H9 (cell line): ENCODE measurements at regions not wholly inside any gene's neighbourhood (a gene's known extent, or its start where the extent isn't known, plus 50 kb on each side); places are given as distances from the start of the nearest gene placed in this dataset.

Experiments used
- DNase-seq: peaks from one replicate; pipeline ENCODE4 v3.0.0-alpha.2; 2017
- H2AFZ ChIP-seq: one replicate; pipeline ENCODE4 v1.6.1; 2013; ENCODE audit warnings: mild to moderate bottlenecking, low read length, control low read depth, moderate library complexity
- H2AK5ac ChIP-seq: 2 replicates; pipeline ENCODE4 v1.6.1; 2013; ENCODE audit warnings: low read length, control low read depth, mixed read lengths; ENCODE audit not compliant: insufficient read length
- H2BK120ac ChIP-seq: one replicate; pipeline ENCODE4 v1.6.1; 2013; ENCODE audit warnings: low read depth, mild to moderate bottlenecking, low read length, control low read depth, inconsistent platforms; ENCODE audit not compliant: poor library complexity, severe bottlenecking
- H2BK12ac ChIP-seq: 2 replicates; pipeline ENCODE4 v1.6.1; 2013; ENCODE audit warnings: low read length, control low read depth, mixed read lengths, low read depth; ENCODE audit not compliant: insufficient read length
- H2BK15ac ChIP-seq: 2 replicates; pipeline ENCODE4 v1.6.1; 2013; ENCODE audit warnings: low read depth, low read length, control low read depth
- H2BK20ac ChIP-seq: one replicate; pipeline ENCODE4 v1.6.1; 2013; ENCODE audit warnings: low read depth, mild to moderate bottlenecking, low read length, control low read depth, inconsistent platforms; ENCODE audit not compliant: poor library complexity, severe bottlenecking
- H2BK5ac ChIP-seq: 2 replicates; pipeline ENCODE4 v1.6.1; 2013; ENCODE audit warnings: low read length, control low read depth, mixed read lengths; ENCODE audit not compliant: insufficient read length
- H3K14ac ChIP-seq: 2 replicates; pipeline ENCODE4 v1.6.1; 2013; ENCODE audit warnings: low read length, control low read depth; ENCODE audit not compliant: insufficient read depth
- H3K18ac ChIP-seq: 2 replicates; pipeline ENCODE4 v1.6.1; 2013; ENCODE audit warnings: low read depth, mild to moderate bottlenecking, mixed read lengths, low read length, control low read depth; ENCODE audit not compliant: insufficient read length
- H3K23ac ChIP-seq: 2 replicates; pipeline ENCODE4 v1.6.1; 2013; ENCODE audit warnings: low read length, control low read depth, mixed read lengths, low read depth; ENCODE audit not compliant: insufficient read length
- H3K23me2 ChIP-seq: 2 replicates; pipeline ENCODE4 v1.6.1; 2013; ENCODE audit warnings: low read depth, mild to moderate bottlenecking, mixed read lengths, low read length, control low read depth; ENCODE audit not compliant: insufficient read length, poor library complexity, severe bottlenecking
- H3K27ac ChIP-seq: 2 replicates; pipeline ENCODE4 v1.5.1; 2013; ENCODE audit warnings: low read length, control low read depth, mixed read lengths, low read depth; ENCODE audit not compliant: insufficient read length
- H3K27me3 ChIP-seq: 2 replicates; pipeline ENCODE4 v1.6.1; 2013; ENCODE audit warnings: low read length, control low read depth, inconsistent platforms; ENCODE audit not compliant: insufficient read depth
- H3K4ac ChIP-seq: 2 replicates; pipeline ENCODE4 v1.6.1; 2013; ENCODE audit warnings: low read depth, mild to moderate bottlenecking, control low read depth, inconsistent platforms, low read length, moderate library complexity
- H3K4me1 ChIP-seq: 2 replicates; pipeline ENCODE4 v1.6.1; 2013; ENCODE audit warnings: low read length, control low read depth, inconsistent platforms; ENCODE audit not compliant: insufficient read depth
- H3K4me2 ChIP-seq: 2 replicates; pipeline ENCODE4 v1.6.1; 2013; ENCODE audit warnings: low read length, control low read depth, mixed read lengths; ENCODE audit not compliant: insufficient read length, insufficient read depth
- H3K56ac ChIP-seq: 2 replicates; pipeline ENCODE4 v1.6.1; 2013; ENCODE audit warnings: low read depth, mild to moderate bottlenecking, mixed read lengths, low read length, control low read depth; ENCODE audit not compliant: insufficient read length
- H3K79me1 ChIP-seq: 2 replicates; pipeline ENCODE4 v1.6.1; 2013; ENCODE audit warnings: low read depth, mild to moderate bottlenecking, moderate library complexity, low read length, control low read depth, inconsistent platforms; ENCODE audit not compliant: insufficient read depth, poor library complexity, severe bottlenecking
- H3K79me2 ChIP-seq: 2 replicates; pipeline ENCODE4 v1.6.1; 2013; ENCODE audit warnings: low read length, control low read depth, inconsistent platforms; ENCODE audit not compliant: insufficient read depth
- H3K9ac ChIP-seq: 2 replicates; pipeline ENCODE4 v1.6.1; 2013; ENCODE audit warnings: low read length, control low read depth, mixed read lengths; ENCODE audit not compliant: insufficient read length; ENCODE audit errors: extremely low read depth
- H3K9me3 ChIP-seq: one replicate; pipeline ENCODE4 v1.6.1; 2013; ENCODE audit warnings: low read depth, low read length, inconsistent platforms; ENCODE audit not compliant: control insufficient read depth
- H3T11ph ChIP-seq: one replicate; pipeline ENCODE4 v1.6.1; 2013; ENCODE audit warnings: mild to moderate bottlenecking, low read length, control low read depth, inconsistent platforms
- H4K20me1 ChIP-seq: one replicate; pipeline ENCODE4 v1.6.1; 2013; ENCODE audit not compliant: control insufficient read depth, insufficient read length, insufficient read depth
- H4K5ac ChIP-seq: 2 replicates; pipeline ENCODE4 v1.6.1; 2013; ENCODE audit warnings: low read depth, mild to moderate bottlenecking, mixed read lengths, low read length, control low read depth; ENCODE audit not compliant: insufficient read length
- H4K8ac ChIP-seq: replicated peaks from 2 replicates; pipeline ENCODE4 v1.6.1; 2013; ENCODE audit warnings: low read length, control low read depth, mixed read lengths, low read depth; ENCODE audit not compliant: insufficient read length
- H4K91ac ChIP-seq: 2 replicates; pipeline ENCODE4 v1.6.1; 2013; ENCODE audit warnings: low read depth, mild to moderate bottlenecking, moderate library complexity, mixed read lengths, low read length, control low read depth; ENCODE audit not compliant: insufficient read length
- H3K27ac Mint-ChIP-seq, 3 experiments: 2 replicates in 2 of 3; 3 replicates in 1 of 3; pipeline ENCODE4 v1.8.0; 2020 to 2021; ENCODE audit warnings: mixed read lengths in 3 of 3, mild to moderate bottlenecking in 1 of 3, moderate library complexity in 1 of 3
- H3K27me3 Mint-ChIP-seq: 2 replicates; pipeline ENCODE4 v1.8.0; 2021; ENCODE audit warnings: low read depth, mild to moderate bottlenecking, moderate library complexity, mixed read lengths
- H3K36me3 Mint-ChIP-seq, 3 experiments: 2 replicates in 2 of 3; 3 replicates in 1 of 3; pipeline ENCODE4 v1.8.0; 2020 to 2021; ENCODE audit warnings: low read depth in 3 of 3, mixed read lengths in 3 of 3; ENCODE audit not compliant: insufficient read depth in 1 of 3
- H3K4me1 Mint-ChIP-seq, 2 experiments: 2 replicates each; pipeline ENCODE4 v1.8.0; 2020; ENCODE audit warnings: mixed read lengths in 2 of 2
- H3K4me3 Mint-ChIP-seq, 2 experiments: 2 replicates in 1 of 2; 3 replicates in 1 of 2; pipeline ENCODE4 v1.8.0; 2020 to 2021; ENCODE audit warnings: mild to moderate bottlenecking in 2 of 2, mixed read lengths in 2 of 2, moderate library complexity in 1 of 2
- H3K9me3 Mint-ChIP-seq, 2 experiments: 2 replicates in 1 of 2; 3 replicates in 1 of 2; pipeline ENCODE4 v1.8.0; 2020; ENCODE audit warnings: mild to moderate bottlenecking in 2 of 2, mixed read lengths in 2 of 2, moderate library complexity in 1 of 2
- WGBS: extraction: QIAGEN DNeasy Blood & Tissue Kit; methylation state at CpG from one replicate; pipeline ENCODE4 v1.1.7; 2013; ENCODE audit warnings: missing lambda C conversion rate, low lambda C conversion rate, mixed read lengths; ENCODE audit not compliant: insufficient read length; ENCODE audit errors: extremely low coverage; 5-methylcytosine and 5-hydroxymethylcytosine counted together
- TF ChIP-seq, protein P1 (sequence below): fragments of 200-600 bp; sonication (generic); conservative IDR thresholded peaks from 3 replicates; pipeline ENCODE4 v1.8.0; 2021; ENCODE audit warnings: antibody characterized with exemption, mild to moderate bottlenecking

DNA sequence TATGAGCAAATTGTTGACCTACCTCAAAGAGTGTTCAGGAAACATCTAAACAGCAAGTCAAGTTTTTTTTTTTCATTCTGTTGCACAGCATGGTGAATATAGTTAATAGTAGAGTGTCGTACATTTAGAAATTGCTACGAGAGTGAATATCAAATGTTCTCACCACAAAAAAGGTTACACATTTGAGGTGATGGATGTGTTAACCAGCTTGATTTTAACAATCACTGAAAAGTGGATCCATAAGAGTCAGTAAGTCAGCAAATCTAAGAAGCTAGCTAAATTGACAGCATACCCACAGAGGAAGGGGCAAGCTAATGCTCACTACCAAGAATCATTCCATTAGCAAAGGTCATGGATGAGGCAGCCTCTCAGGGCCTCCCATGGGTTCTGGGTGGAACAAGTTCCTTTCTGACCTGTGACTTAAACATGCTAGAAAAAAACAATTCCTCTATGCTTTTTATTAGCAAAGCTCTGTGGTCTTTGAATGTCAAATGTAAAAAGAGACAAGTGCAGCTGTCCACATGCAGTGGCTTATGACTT lies 235.4 kb upstream of the CCDC179 start:
- no peak overlapping the region for H2BK120ac ChIP-seq
- Mint-ChIP-seq H3K27me3 (no peaks in the 10 kb centered on the region), H3K4me1 (no peaks in the 10 kb centered on the region), H3K27ac (no peak overlapping the region), H3K9me3 (no peaks in the 10 kb centered on the region), H3K4me3 (no peak overlapping the region), H3K36me3 (no peaks in the 10 kb centered on the region)
- H3K9ac ChIP-seq = no peak overlapping the region
- H3K4me2 ChIP-seq = no peak overlapping the region
- no peaks in the 10 kb centered on the region for H3K9me3 ChIP-seq
- H3K4ac ChIP-seq = no peak overlapping the region
- no peak overlapping the region for H4K5ac ChIP-seq
- no peak overlapping the region for H2BK20ac ChIP-seq
- H4K8ac ChIP-seq = no peak overlapping the region
- no peak overlapping the region for H4K91ac ChIP-seq
- H2BK12ac ChIP-seq = no peak overlapping the region
- no peaks in the 10 kb centered on the region for H3K4me1 ChIP-seq
- H3T11ph ChIP-seq = no peak overlapping the region
- H3K27me3 ChIP-seq = no peaks in the 10 kb centered on the region
- no peaks in the 10 kb centered on the region for H4K20me1 ChIP-seq
- no peak overlapping the region for H3K14ac ChIP-seq
- H3K27ac ChIP-seq = no peak overlapping the region
- H2BK15ac ChIP-seq = no peak overlapping the region
- no peak overlapping the region for H3K56ac ChIP-seq
- no peak overlapping the region for H3K23ac ChIP-seq
- no CpG with 5 or more reads among the region's 2 CpGs for WGBS
- H2AK5ac ChIP-seq = no peak overlapping the region
- H3K18ac ChIP-seq = no peak overlapping the region
- H2BK5ac ChIP-seq = no peak overlapping the region
- DNase-seq = no peak
- no peaks in the 10 kb centered on the region for H3K23me2 ChIP-seq
- H2AFZ ChIP-seq = no peak overlapping the region
- TF ChIP-seq, protein P1, sequence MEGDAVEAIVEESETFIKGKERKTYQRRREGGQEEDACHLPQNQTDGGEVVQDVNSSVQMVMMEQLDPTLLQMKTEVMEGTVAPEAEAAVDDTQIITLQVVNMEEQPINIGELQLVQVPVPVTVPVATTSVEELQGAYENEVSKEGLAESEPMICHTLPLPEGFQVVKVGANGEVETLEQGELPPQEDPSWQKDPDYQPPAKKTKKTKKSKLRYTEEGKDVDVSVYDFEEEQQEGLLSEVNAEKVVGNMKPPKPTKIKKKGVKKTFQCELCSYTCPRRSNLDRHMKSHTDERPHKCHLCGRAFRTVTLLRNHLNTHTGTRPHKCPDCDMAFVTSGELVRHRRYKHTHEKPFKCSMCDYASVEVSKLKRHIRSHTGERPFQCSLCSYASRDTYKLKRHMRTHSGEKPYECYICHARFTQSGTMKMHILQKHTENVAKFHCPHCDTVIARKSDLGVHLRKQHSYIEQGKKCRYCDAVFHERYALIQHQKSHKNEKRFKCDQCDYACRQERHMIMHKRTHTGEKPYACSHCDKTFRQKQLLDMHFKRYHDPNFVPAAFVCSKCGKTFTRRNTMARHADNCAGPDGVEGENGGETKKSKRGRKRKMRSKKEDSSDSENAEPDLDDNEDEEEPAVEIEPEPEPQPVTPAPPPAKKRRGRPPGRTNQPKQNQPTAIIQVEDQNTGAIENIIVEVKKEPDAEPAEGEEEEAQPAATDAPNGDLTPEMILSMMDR = no peak
- H3K79me1 ChIP-seq = no peaks in the 10 kb centered on the region
- no peaks in the 10 kb centered on the region for H3K79me2 ChIP-seq
